Stimulated activated naive CD8-positive, alpha-beta T cell treated with anti-CD3 and anti-CD28 coated beads, Interleukin-15, amount 100 ng/mL, for 72 hours (primary cell): ENCODE measurements at regions not wholly inside any gene's neighbourhood (a gene's known extent, or its start where the extent isn't known, plus 50 kb on each side); places are given as distances from the start of the nearest gene placed in this dataset.
"Not testable (repeated sequence)": the region's sequence is repeated elsewhere in the genome, so short reads cannot be mapped to it uniquely, and the experiment has no call there.

Source experiments
- ATAC-seq: fragments of 150-1000 bp; cut with Tn5 transposase; 2 replicates; pipeline ENCODE4 v1.10.0; 2021; ENCODE audit warnings: mild to moderate bottlenecking, moderate library complexity
- DNase-seq, 2 donors: peaks; one replicate each; pipeline ENCODE4 v3.0.0; 2021 to 2022
- H3K27ac Mint-ChIP-seq, 2 donors: one replicate each; pipeline ENCODE4 v1.8.0; 2022; ENCODE audit warnings: mild to moderate bottlenecking in 2 of 2, mixed read lengths in 2 of 2, moderate library complexity in 2 of 2
- H3K27me3 Mint-ChIP-seq: one replicate; pipeline ENCODE4 v1.8.0; 2022; ENCODE audit warnings: mixed read lengths
- H3K4me1 Mint-ChIP-seq: one replicate; pipeline ENCODE4 v1.8.0; 2022; ENCODE audit warnings: mild to moderate bottlenecking, mixed read lengths
- H3K4me3 Mint-ChIP-seq, 2 donors: one replicate each; pipeline ENCODE4 v1.8.0; 2022; ENCODE audit warnings: mild to moderate bottlenecking in 2 of 2, mixed read lengths in 2 of 2, moderate library complexity in 1 of 2
- H3K9me3 Mint-ChIP-seq, 2 donors: one replicate each; pipeline ENCODE4 v1.8.0; 2022; ENCODE audit warnings: mixed read lengths in 2 of 2

DNA sequence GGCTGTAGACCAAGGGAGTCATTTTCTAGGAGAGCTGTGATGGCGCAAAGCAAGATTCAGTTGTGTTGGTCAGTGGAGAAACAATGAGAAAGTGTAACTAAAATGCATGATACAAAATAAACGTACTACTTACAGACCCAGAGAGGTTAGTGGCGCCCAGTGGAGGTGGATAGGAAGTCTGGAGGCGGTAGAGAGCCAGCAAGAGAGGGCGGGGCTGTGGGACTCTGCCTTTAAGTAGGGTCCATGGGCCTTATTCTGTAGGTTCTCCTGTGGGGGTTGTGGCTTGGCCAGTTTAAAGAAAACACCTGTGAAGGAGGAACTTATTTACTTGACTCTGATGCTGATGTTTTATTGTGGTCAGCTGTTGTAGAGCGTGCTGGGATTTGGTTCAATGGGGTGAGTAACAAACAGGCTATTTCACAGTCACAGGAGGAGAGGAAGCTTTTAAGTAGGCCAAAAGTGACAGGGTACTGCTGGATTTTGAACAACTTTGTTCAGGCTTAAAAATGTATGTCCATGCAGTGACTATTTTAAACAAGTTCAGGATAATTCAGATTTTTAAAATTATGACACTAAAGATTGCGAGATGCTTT lies 1097.7 kb downstream of the TMTC2 start:
- Mint-ChIP-seq H3K4me3 (no peak overlapping the region), H3K9me3 (peaks cover 0 to 5% of the 10 kb centered on the region in 2 donors), H3K27ac (no peak overlapping the region), H3K27me3 (no peaks in the 10 kb centered on the region), H3K4me1 (no peaks in the 10 kb centered on the region)
- ATAC-seq (no peak), DNase-seq (no peak)

DNA sequence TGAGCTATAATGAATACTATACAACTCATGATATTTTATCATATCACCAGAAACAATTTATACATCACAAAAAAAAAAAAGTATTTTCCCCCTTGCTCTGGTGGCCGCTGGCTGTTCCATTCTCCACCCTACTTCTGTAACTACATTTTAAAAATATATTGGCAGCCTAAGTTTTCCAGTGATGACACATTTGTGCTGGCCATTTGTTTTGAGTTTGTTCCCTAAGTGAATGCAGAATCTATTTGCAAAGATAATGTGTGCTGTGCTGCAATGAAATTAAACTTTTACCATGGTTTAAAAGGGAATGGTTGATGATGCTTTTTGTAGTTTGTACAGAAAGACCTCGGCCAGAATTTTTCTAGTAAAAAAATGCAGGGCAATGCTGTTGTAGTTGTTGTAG lies 1092.8 kb downstream of the TMTC2 start:
- DNase-seq (no peak), ATAC-seq (no peak)
- Mint-ChIP-seq H3K27ac (no peak overlapping the region), H3K4me3 (no peak overlapping the region), H3K9me3 (peaks cover 8 to 27% of the 10 kb centered on the region in 2 donors), H3K27me3 (no peaks in the 10 kb centered on the region), H3K4me1 (no peaks in the 10 kb centered on the region)

DNA sequence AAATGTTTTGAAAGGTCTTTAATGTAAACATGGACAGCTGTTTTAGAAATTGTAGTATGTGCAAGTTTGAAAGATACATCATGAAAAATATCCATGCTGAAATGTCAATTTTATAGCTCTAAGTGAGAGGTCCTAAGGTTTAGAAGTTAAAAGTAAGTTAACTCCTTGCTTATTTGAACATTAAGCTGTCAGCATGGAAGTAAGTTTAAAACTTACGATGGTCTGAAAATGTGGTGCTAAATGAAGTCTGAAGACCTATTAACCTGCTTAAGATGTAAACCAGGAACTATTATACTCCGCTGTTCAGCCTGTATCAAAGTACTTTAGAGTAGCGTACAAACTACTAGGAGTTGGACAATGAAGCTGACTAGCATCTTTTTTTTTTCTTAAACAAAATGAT lies 1082.4 kb downstream of the TMTC2 start:
- Mint-ChIP-seq H3K27me3 (no peaks in the 10 kb centered on the region), H3K4me3 (no peak overlapping the region), H3K27ac (no peak overlapping the region), H3K9me3 (peaks cover 7 to 9% of the 10 kb centered on the region in 2 donors), H3K4me1 (no peaks in the 10 kb centered on the region)
- ATAC-seq = no peak
- no peak for DNase-seq

DNA sequence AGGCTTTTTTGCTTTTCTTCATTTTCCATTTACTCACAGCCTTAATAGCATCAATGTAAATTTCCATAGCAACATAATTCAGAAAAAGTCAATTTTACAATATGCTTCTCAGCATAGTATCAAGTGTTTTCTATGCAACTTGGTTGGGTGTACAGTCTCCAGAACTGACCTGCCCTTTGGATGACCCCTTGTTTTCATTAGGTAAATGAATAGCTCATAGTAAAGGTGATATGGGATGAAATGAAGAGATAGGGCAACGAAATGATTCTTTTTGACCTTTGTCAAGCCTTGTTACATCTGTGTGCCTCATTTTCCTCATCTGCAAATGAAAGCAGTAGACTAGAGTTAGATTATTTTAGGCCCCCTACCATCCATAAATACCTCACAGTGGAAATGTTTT lies 1081.0 kb downstream of the TMTC2 start:
- DNase-seq (no peak), ATAC-seq (no peak)
- Mint-ChIP-seq H3K27ac (no peak overlapping the region), H3K27me3 (no peaks in the 10 kb centered on the region), H3K4me3 (no peak overlapping the region), H3K4me1 (no peaks in the 10 kb centered on the region), H3K9me3 (peaks cover 3 to 5% of the 10 kb centered on the region in 2 donors)

DNA sequence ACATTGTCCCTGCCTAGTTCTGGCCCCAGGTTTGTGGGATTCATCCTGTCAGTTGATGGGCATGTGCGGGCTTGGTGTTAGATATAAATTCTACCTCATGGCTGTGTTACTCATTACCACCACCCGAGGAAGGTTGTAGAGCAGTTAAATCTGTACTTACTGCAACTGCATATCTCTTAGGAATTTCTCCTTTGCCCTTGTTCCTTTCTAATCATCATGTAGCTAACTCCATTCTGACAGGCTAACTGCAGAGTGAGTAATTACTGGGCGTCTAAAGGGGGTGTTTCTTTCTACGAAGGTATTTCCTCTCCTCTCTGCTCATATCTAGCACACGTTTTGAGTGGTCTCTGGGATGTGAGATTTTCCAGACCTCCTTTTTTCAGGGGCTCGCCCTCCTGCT lies 1076.7 kb downstream of the TMTC2 start:
- Mint-ChIP-seq H3K27me3 (no peaks in the 10 kb centered on the region), H3K4me1 (no peaks in the 10 kb centered on the region), H3K4me3 (no peak overlapping the region), H3K9me3 (peaks cover 5 to 7% of the 10 kb centered on the region in 2 donors), H3K27ac (no peak overlapping the region)
- DNase-seq = no peak
- ATAC-seq = no peak

DNA sequence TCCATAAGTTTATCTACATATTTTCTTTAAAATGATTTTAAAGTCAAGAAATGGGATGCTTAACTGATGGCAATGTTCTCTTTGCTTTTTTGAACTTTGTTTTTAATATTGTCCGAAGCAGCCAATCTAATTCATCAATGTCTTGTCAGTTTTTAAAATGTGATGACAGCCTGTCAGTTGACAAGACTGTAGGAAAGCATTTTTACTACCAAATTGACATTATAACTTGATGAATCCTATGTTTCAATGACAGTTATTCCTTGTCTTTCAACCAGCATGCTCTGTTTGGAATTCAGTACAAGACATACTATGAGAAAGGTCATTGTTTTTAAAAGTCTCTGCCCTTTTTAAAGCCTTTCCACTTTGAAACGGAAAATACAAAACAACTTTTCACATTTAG lies 1073.2 kb downstream of the TMTC2 start:
- no peaks in the 10 kb centered on the region for H3K4me1 Mint-ChIP-seq

DNA sequence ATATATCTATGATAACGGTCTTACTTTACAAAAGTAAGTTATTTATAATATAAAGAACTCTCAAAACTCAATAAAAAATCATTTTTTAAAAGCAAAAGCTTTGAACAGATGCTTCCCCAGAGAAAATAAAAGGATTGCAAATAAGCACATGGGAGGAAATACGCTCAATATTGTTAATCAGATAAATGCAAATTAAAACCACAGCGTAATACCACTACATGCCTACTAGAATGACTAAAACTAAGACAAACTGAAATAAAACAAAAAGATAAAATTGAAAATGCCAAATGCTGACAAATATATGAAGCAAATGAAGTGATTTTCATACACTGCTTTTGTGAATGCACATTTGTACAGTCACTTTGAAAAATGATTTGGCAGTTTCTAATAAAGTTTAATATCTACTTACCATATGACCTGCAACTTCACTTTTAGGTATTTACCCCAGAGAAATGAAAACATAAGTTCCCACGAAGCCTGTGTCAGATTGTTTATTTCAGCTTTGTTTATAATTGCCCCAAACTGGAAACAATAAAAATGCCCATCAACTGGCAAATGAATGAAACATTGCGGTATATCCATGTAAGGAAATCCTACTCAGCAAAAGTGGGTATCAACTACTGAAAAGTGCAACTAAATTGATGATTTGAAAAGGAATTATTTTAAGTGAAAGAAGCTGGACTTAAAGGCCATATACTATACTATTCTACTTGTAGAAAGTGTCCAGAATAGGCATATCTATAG lies 1072.4 kb downstream of the TMTC2 start:
- ATAC-seq (no peak), DNase-seq (no peak)
- Mint-ChIP-seq H3K4me3 (no peak overlapping the region), H3K27ac (peak overlapping the region in 1 of 2 donors; percentile 34), H3K27me3 (no peaks in the 10 kb centered on the region), H3K9me3 (peaks cover 5 to 7% of the 10 kb centered on the region in 2 donors), H3K4me1 (no peaks in the 10 kb centered on the region)

More for the DNA sequence above, 1073.2 kb downstream of the TMTC2 start:
- DNase-seq (no peak), ATAC-seq (no peak)
- no peaks in the 10 kb centered on the region for H3K27me3 Mint-ChIP-seq
- peaks cover 5 to 7% of the 10 kb centered on the region in 2 donors for H3K9me3 Mint-ChIP-seq
- no peak overlapping the region for H3K27ac Mint-ChIP-seq
- H3K4me3 Mint-ChIP-seq = no peak overlapping the region

DNA sequence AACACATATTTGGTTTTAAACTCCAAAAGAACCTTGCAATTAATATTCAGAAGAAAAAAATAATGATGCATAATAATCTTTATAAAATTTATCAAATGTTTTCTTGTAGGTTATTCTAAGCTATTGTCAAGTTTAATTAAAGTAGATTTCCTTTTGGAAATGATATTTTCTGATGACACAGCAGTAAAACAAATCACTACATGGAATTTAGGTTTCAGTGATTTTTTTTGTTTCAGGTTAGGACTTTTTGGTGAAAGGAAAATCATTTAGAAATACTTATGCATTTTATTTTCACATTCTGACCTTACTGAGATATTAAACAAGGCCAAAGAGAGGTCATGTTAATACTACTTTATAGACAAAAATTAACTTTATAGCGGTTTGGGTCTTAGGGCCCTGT lies 1067.2 kb downstream of the TMTC2 start:
- no peak for DNase-seq
- Mint-ChIP-seq H3K27ac (no peak overlapping the region), H3K4me1 (no peaks in the 10 kb centered on the region), H3K27me3 (no peaks in the 10 kb centered on the region), H3K9me3 (no peaks in the 10 kb centered on the region), H3K4me3 (no peak overlapping the region)
- no peak for ATAC-seq

DNA sequence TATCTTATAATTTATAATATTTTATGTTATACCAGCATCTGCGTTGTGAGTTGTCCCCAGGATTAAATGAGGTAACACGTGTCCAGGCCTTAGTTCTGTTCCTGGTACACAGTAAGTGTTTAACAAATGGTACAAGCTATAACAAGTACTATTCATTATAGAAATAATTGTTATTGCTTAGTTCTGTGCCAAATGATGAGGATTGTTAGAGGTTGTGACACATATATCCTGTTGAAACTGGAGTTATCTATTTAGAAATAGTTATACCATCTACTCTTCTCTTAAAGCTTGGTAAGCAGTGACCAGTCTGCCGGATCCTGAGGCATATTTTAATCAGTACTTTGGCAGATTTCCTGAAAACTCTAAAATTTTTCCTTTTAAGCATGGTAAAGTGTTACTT lies 1066.5 kb downstream of the TMTC2 start:
- Mint-ChIP-seq H3K27ac (no peak overlapping the region), H3K9me3 (no peaks in the 10 kb centered on the region), H3K4me1 (no peaks in the 10 kb centered on the region), H3K27me3 (no peaks in the 10 kb centered on the region), H3K4me3 (no peak overlapping the region)
- ATAC-seq = no peak
- DNase-seq = no peak

DNA sequence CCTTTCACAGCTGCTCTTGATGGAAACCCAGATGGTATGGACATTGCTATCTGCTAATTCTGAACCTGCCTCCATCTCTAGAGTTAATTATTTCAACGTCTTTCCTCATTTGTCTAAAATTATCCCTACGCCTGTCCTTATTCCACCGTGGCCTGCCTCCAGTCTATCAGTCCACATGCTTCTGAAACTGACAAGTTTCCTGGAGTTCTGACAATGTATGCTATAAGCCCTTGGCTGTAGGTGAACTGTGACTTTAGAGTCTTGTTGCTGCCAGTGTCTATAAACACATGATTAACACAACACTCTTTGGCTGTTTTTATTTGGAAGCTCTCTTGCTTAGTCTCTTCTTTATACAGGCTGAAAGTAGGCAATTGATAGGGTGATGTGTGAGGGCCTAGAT lies 1052.9 kb downstream of the TMTC2 start:
- peaks cover 7 to 20% of the 10 kb centered on the region in 2 donors for H3K9me3 Mint-ChIP-seq
- H3K27ac Mint-ChIP-seq = no peak overlapping the region
- H3K27me3 Mint-ChIP-seq = no peaks in the 10 kb centered on the region
- ATAC-seq (no peak), DNase-seq (no peak)
- H3K4me1 Mint-ChIP-seq = no peaks in the 10 kb centered on the region
- H3K4me3 Mint-ChIP-seq = no peak overlapping the region

DNA sequence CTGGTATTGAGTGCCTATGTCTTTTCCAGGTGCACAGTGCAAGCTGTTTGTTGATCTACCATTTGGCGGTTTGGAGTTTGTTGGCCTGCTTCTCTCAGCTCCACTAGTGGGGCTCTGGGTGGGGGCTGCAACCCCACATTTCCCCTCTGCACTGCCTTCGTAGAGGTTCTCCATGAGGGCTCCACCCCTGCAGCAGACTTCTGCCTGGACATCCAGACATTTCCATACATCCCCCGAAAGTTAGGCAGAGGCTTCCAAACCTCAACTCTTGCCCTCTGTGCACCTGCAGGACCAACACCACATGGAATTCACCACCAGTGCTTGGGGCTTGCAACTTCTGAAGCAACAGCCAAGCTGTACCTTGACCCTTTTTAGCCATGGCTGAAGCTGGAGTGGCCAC lies 1024.1 kb downstream of the TMTC2 start:
- no peaks in the 10 kb centered on the region for H3K4me1 Mint-ChIP-seq
- peaks cover 17 to 24% of the 10 kb centered on the region in 2 donors for H3K9me3 Mint-ChIP-seq

DNA sequence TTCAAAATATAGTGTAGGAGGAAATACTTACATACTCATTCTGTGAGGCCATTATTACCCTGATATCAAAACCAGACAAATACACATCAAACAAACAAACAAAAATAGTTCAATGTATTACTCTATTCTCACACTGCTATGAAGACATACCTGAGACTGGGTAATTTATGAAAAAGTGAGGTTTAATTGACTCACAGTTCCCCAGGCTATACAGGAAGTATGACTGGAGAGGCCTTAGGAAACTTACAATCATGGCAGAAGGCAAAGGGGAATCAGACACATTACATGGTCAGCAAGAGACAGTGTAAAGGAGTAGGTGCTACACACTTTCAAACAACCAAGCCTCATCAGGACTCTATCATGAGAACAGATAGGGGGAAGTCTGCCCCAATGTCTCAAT lies 1023.2 kb downstream of the TMTC2 start:
- Mint-ChIP-seq H3K4me3 (no peak overlapping the region), H3K9me3 (peaks cover 17 to 24% of the 10 kb centered on the region in 2 donors), H3K4me1 (no peaks in the 10 kb centered on the region), H3K27me3 (no peaks in the 10 kb centered on the region), H3K27ac (no peak overlapping the region)
- ATAC-seq = no peak
- DNase-seq = no peak

More for the DNA sequence above, 1024.1 kb downstream of the TMTC2 start:
- Mint-ChIP-seq H3K27ac (no peak overlapping the region), H3K4me3 (no peak overlapping the region), H3K27me3 (no peaks in the 10 kb centered on the region)
- DNase-seq (no peak), ATAC-seq (no peak)

DNA sequence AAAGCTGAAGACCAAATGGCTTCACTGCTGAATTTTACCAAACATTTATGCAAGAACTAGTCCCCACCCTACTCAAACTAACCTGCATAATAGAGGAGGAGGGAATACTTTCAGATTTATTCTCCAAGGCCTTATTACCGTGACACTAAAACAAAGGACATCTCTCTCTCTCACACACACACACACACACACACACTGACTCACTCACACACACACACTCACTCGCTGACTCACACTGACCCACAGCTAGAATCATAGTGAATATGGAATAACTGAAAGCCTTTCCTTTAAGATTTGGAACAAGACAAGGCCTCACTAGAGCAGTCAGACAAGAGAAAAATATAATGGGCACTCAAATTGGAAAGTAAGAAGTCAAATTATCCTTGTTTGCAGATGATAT lies 1014.1 kb downstream of the TMTC2 start:
- H3K27me3 Mint-ChIP-seq = no peaks in the 10 kb centered on the region
- DNase-seq = no peak
- no peaks in the 10 kb centered on the region for H3K4me1 Mint-ChIP-seq

DNA sequence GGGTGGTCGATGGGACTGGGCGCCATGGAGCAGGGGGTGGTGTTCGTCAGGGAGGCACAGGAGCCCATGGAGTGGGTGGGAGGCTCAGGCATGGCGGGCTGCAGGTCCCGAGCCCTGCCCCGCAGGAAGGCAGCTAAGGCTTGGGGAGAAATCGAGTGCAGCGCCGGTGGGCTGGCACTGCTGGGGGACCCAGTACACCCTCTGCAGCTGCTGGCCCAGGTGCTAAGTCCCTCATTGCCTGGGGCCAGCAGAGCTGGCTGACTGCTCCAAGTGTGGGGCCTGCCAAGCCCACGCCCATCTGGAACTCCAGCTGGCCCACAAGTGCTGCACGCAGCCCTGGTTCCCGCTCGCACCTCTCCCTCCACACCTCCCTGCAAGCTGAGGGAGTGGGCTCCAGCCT lies 1009.6 kb downstream of the TMTC2 start:
- H3K4me3 Mint-ChIP-seq, ATAC-seq, H3K27me3 Mint-ChIP-seq: not testable (repeated sequence)

More for the DNA sequence above, 1014.1 kb downstream of the TMTC2 start:
- H3K27ac Mint-ChIP-seq = no peak overlapping the region
- no peak overlapping the region for H3K4me3 Mint-ChIP-seq
- peaks cover 5 to 19% of the 10 kb centered on the region in 2 donors for H3K9me3 Mint-ChIP-seq
- no peak for ATAC-seq

DNA sequence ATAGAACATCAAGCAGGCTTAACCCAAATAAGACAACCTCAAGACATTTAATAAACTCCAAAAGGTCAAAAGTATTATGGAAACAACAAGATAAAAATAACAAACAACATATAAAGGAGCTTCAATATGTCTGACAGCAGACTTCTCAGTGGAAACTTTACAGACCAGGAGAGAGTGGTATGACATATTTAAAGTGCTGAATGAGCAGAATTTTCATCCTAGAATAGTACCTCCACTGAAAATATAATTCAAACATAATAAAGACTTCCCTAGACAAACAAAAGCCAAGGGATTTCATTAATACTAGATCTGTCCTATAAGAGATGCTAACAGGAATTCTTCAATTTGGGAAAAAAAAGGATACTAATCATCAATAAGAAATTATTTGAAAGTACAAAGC lies 1005.0 kb downstream of the TMTC2 start:
- Mint-ChIP-seq H3K4me3 (no peak overlapping the region), H3K27me3 (no peaks in the 10 kb centered on the region), H3K9me3 (peaks cover 11 to 17% of the 10 kb centered on the region in 2 donors), H3K4me1 (no peaks in the 10 kb centered on the region), H3K27ac (no peak overlapping the region)
- ATAC-seq = no peak
- DNase-seq = no peak

More for the DNA sequence above, 1009.6 kb downstream of the TMTC2 start:
- not testable (repeated sequence) for H3K4me1 Mint-ChIP-seq, DNase-seq, H3K27ac Mint-ChIP-seq
- H3K9me3 Mint-ChIP-seq = peaks cover 9 to 19% of the 10 kb centered on the region in 2 donors

DNA sequence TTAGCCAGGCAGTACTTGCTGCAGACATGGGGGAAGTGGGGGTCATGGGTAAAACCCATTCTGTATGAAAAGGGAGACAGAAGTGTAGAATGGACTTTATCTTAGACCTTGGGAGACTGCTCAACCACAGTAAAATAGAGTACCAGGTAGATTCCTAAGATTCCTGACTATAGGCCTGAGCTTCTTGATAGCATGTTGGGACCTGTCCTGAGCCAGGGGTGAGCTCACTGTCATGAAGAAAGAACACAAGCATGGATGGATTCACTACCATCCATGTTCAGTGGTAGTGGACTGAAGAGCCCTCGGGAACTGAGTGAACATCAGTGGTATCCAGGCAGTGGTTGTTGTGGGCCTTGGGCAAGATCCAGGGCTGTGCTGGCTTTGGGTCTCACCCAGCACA lies 1003.8 kb downstream of the TMTC2 start:
- H3K4me3 Mint-ChIP-seq = no peak overlapping the region
- no peaks in the 10 kb centered on the region for H3K4me1 Mint-ChIP-seq
- DNase-seq (no peak), ATAC-seq (no peak)
- peaks cover 18 to 24% of the 10 kb centered on the region in 2 donors for H3K9me3 Mint-ChIP-seq
- no peak overlapping the region for H3K27ac Mint-ChIP-seq
- no peaks in the 10 kb centered on the region for H3K27me3 Mint-ChIP-seq
